Gastrocnemius medialis (tissue), 4 donors: ENCODE measurements at regions not wholly inside any gene's neighbourhood (a gene's known extent, or its start where the extent isn't known, plus 50 kb on each side); places are given as distances from the start of the nearest gene placed in this dataset.
"Not testable (repeated sequence)": the region's sequence is repeated elsewhere in the genome, so short reads cannot be mapped to it uniquely, and the experiment has no call there.

Experiments
- CTCF ChIP-seq, 5 experiments: fragments of 450-650 bp in 3 of 5; fragments of 200-600 bp in 2 of 5; sonication (generic) in 2 of 5; IDR thresholded peaks in 4 of 5; conservative IDR thresholded peaks in 1 of 5; 1 replicate in 4 of 5; 2 replicates in 1 of 5; pipeline ENCODE4 v1.5.1; 2016 to 2019; ENCODE audit warnings: antibody characterized with exemption in 5 of 5, mild to moderate bottlenecking in 3 of 5, moderate library complexity in 3 of 5
- POLR2A ChIP-seq, 2 donors: fragments of 450-650 bp; IDR thresholded peaks; one replicate each; pipeline ENCODE4 v1.6.1; 2017; ENCODE audit warnings: antibody characterized with exemption in 2 of 2, mild to moderate bottlenecking in 2 of 2, moderate library complexity in 2 of 2

- not testable (repeated sequence) for TF ChIP-seq CTCF (IDR thresholded peaks at IDR 0.05 in 4 of 5, conservative IDR thresholded peaks at IDR 0.05 in 1 of 5); POLR2A (IDR thresholded peaks at IDR 0.05)
Observed at GRCh38 chr10:17526571-17526970, 72.2 kb upstream of the ST8SIA6 start.
